Fibroblast of lung (primary cell): ENCODE measurements at regions not wholly inside any gene's neighbourhood (a gene's known extent, or its start where the extent isn't known, plus 50 kb on each side); places are given as distances from the start of the nearest gene placed in this dataset.
A peak's percentile ranks its signal among the peaks of the same experiment; 100 is the strongest.

Experiments
- DNase-seq, 2 donors: peaks; one replicate each; pipeline versions ENCODE4 v3.0.0 to v3.0.0-alpha.2; 2010; ENCODE audit warnings: low read depth in 2 of 2
- H2AFZ ChIP-seq: 2 replicates; pipeline ENCODE4 v1.5.1; 2012; ENCODE audit warnings: low read length, control low read depth, inconsistent platforms
- H3K27ac ChIP-seq: 2 replicates; pipeline ENCODE4 v1.5.1; 2011; ENCODE audit warnings: low read length, control low read depth; ENCODE audit not compliant: insufficient read depth
- H3K27me3 ChIP-seq: 2 replicates; pipeline ENCODE4 v1.5.1; 2011; ENCODE audit warnings: mild to moderate bottlenecking, low read length; ENCODE audit not compliant: control insufficient read depth, insufficient read depth
- H3K36me3 ChIP-seq: 2 replicates; pipeline ENCODE4 v1.5.1; 2011; ENCODE audit warnings: low read length; ENCODE audit not compliant: control insufficient read depth, insufficient read depth
- H3K4me1 ChIP-seq: 2 replicates; pipeline ENCODE4 v1.5.1; 2011; ENCODE audit warnings: low read length; ENCODE audit not compliant: control insufficient read depth, insufficient read depth; ENCODE audit errors: extremely low read depth
- H3K4me2 ChIP-seq: 2 replicates; pipeline ENCODE4 v1.5.1; 2011; ENCODE audit warnings: low read length, control low read depth; ENCODE audit not compliant: insufficient read depth; ENCODE audit errors: extremely low read depth
- H3K4me3 ChIP-seq, 4 experiments: fragments of 200-600 bp in 1 of 4; sonication (generic) in 1 of 4; replicated peaks in 1 of 4; 2 replicates each; pipeline ENCODE4 v1.5.1; 2011 to 2016; ENCODE audit warnings: low read length in 4 of 4, low read depth in 3 of 4, mild to moderate bottlenecking in 3 of 4, control low read depth in 2 of 4, inconsistent platforms in 1 of 4, mixed read lengths in 1 of 4; ENCODE audit not compliant: insufficient read depth in 1 of 4; ENCODE audit errors: control extremely low read depth in 1 of 4
- H3K79me2 ChIP-seq: 2 replicates; pipeline ENCODE4 v1.5.1; 2012; ENCODE audit warnings: mild to moderate bottlenecking, low read length, inconsistent platforms; ENCODE audit not compliant: control insufficient read depth, insufficient read depth
- H3K9ac ChIP-seq: 2 replicates; pipeline ENCODE4 v1.5.1; 2011; ENCODE audit warnings: mild to moderate bottlenecking, low read length, control low read depth; ENCODE audit not compliant: insufficient read depth
- H3K9me3 ChIP-seq: 2 replicates; pipeline ENCODE4 v1.5.1; 2012; ENCODE audit warnings: low read depth, low read length; ENCODE audit not compliant: control insufficient read depth, insufficient read depth
- H4K20me1 ChIP-seq: 2 replicates; pipeline ENCODE4 v1.5.1; 2011; ENCODE audit warnings: low read length; ENCODE audit not compliant: control insufficient read depth, insufficient read depth; ENCODE audit errors: extremely low read depth
- EZH2 ChIP-seq: IDR thresholded peaks from 2 replicates; pipeline ENCODE4 v1.5.1; 2012; ENCODE audit warnings: low read length, control low read depth, mild to moderate bottlenecking; ENCODE audit errors: missing control alignments
- TF ChIP-seq, protein P1 (sequence below), 2 donors: IDR thresholded peaks in 1 of 2; conservative IDR thresholded peaks in 1 of 2; 1 replicate in 1 of 2; 2 replicates in 1 of 2; pipeline ENCODE4 v1.5.1; 2011 to 2012; ENCODE audit warnings: low read length in 2 of 2, control low read depth in 1 of 2, inconsistent platforms in 1 of 2, low read depth in 1 of 2, mild to moderate bottlenecking in 1 of 2

DNA sequence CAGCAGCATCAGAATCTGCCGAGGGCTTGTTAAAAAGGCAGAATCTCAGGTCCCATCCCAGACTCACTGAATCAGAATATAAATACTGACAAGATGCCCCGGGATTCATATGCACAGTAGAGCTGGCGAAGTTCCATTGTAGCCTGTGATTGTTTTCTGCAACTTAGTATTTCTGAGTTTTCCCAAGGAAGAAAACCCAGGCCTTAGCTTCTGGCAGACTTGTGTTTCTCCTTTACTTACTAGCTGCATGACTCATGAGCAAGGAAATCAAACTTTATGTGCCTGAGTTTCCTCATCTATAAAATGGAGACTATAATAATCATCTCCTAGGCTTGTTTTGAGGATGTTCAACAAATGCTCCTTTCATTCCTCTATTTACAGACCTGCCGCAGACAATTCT lies 278.5 kb upstream of the PLEKHG7 start:
- Histone ChIP-seq H3K79me2 (no peaks in the 10 kb centered on the region), H3K9ac (no peak overlapping the region), H2AFZ (no peak overlapping the region)

DNA sequence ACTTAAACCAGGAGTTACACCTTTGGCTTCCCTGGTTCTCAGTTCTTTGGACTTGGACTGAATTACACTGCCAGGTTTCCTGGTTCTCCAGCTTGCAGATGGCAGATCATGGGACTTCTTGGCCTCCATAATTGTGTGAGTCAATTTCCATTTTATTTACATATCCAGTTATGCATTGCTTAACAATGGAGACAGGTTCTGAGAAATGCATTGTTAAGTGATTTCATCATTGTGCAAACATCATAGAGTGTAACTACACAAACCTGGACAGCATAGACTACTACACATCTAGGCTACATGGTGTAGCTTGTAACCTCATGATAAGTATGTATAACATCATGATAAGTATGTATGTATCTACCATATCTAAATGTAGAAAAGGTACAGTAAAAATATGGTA lies 276.1 kb upstream of the BTG1 start:
- Histone ChIP-seq H3K27ac (no peak overlapping the region), H3K4me2 (no peak overlapping the region), H3K79me2 (no peaks in the 10 kb centered on the region)

More for the DNA sequence above, 278.5 kb upstream of the PLEKHG7 start:
- Histone ChIP-seq H3K27me3 (no peaks in the 10 kb centered on the region), H3K36me3 (no peaks in the 10 kb centered on the region), H3K9me3 (no peaks in the 10 kb centered on the region), H3K27ac (no peak overlapping the region), H4K20me1 (no peaks in the 10 kb centered on the region), H3K4me1 (no peaks in the 10 kb centered on the region), H3K4me2 (no peak overlapping the region), H3K4me3 (no peak overlapping the region)
- TF ChIP-seq, protein P1, sequence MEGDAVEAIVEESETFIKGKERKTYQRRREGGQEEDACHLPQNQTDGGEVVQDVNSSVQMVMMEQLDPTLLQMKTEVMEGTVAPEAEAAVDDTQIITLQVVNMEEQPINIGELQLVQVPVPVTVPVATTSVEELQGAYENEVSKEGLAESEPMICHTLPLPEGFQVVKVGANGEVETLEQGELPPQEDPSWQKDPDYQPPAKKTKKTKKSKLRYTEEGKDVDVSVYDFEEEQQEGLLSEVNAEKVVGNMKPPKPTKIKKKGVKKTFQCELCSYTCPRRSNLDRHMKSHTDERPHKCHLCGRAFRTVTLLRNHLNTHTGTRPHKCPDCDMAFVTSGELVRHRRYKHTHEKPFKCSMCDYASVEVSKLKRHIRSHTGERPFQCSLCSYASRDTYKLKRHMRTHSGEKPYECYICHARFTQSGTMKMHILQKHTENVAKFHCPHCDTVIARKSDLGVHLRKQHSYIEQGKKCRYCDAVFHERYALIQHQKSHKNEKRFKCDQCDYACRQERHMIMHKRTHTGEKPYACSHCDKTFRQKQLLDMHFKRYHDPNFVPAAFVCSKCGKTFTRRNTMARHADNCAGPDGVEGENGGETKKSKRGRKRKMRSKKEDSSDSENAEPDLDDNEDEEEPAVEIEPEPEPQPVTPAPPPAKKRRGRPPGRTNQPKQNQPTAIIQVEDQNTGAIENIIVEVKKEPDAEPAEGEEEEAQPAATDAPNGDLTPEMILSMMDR (conservative IDR thresholded peaks at IDR 0.05 in 1 of 2, IDR thresholded peaks at IDR 0.05 in 1 of 2; ENCODE audit: low read depth in 1 of 2, low read length in 2 of 2), result no peak
- TF ChIP-seq EZH2, result no peak
- peak; percentile 53 to 54 for DNase-seq

DNA sequence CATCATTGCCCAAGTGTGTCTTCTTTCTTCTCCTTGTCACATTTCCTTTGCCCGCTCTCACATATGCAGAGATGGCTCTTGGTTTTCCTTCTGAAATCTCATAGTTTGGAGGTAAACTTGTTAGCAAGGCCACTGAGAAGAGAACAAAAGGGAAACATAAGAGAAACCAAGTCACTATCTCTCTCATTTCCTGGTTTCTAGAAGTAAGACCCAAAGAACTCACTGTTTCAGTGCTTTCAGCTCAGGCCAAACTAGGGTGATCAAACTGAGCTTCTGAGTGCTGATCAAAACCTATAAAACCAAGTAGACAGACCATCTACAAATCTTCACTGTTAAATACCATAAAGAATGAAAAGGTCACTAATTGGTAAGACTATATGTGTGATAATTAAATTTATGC lies 275.4 kb upstream of the BTG1 start:
- no peaks in the 10 kb centered on the region for H3K4me1 ChIP-seq
- H3K27me3 ChIP-seq, result no peaks in the 10 kb centered on the region
- no peak for DNase-seq
- H3K27ac ChIP-seq, result no peak overlapping the region
- no peak overlapping the region for H3K4me3 ChIP-seq
- no peak for TF ChIP-seq EZH2
- TF ChIP-seq, protein P1 (conservative IDR thresholded peaks at IDR 0.05 in 1 of 2, IDR thresholded peaks at IDR 0.05 in 1 of 2; ENCODE audit: low read depth in 1 of 2, low read length in 2 of 2), result no peak
- no peaks in the 10 kb centered on the region for H4K20me1 ChIP-seq
- no peaks in the 10 kb centered on the region for H3K79me2 ChIP-seq
- no peak overlapping the region for H2AFZ ChIP-seq
- H3K9ac ChIP-seq, result no peak overlapping the region
- H3K36me3 ChIP-seq, result no peaks in the 10 kb centered on the region
- H3K4me2 ChIP-seq, result no peak overlapping the region
- H3K9me3 ChIP-seq, result no peaks in the 10 kb centered on the region

More for the DNA sequence above, 276.1 kb upstream of the BTG1 start:
- peak; percentile 42 to 52 for DNase-seq
- H2AFZ ChIP-seq, result no peak overlapping the region
- H4K20me1 ChIP-seq, result no peaks in the 10 kb centered on the region
- no peaks in the 10 kb centered on the region for H3K9me3 ChIP-seq
- no peaks in the 10 kb centered on the region for H3K27me3 ChIP-seq
- TF ChIP-seq, protein P1 (conservative IDR thresholded peaks at IDR 0.05 in 1 of 2, IDR thresholded peaks at IDR 0.05 in 1 of 2; ENCODE audit: low read depth in 1 of 2, low read length in 2 of 2), result no peak
- TF ChIP-seq EZH2, result no peak
- no peaks in the 10 kb centered on the region for H3K36me3 ChIP-seq
- no peak overlapping the region for H3K9ac ChIP-seq
- H3K4me3 ChIP-seq, result no peak overlapping the region
- H3K4me1 ChIP-seq, result no peaks in the 10 kb centered on the region
